ENCODE measurements at regions not wholly inside any gene's neighbourhood (a gene's known extent, or its start where the extent isn't known, plus 50 kb on each side); places are given as distances from the start of the nearest gene placed in this dataset.

DNA sequence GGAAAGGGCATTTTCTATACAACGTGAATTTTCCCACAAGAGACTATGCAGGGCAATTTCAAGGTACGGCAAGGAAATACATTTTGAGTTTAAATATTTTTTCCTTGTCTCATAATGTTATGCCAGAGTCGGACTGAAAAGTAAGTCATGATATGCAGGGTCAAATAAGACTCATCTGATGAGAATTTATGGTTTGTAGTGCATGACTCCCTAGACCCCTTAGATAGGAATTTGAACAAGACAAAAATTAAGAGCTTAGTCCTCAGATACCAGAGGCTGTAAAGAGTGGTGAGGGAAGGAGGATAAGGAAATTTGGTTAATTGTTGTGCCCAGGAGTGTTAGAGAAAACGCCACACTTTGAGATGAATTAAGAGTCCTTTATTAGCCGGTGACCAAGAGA lies 616.6 kb downstream of the XPNPEP1 start:
- Histone ChIP-seq H3K4me1 (ENCODE audit: control insufficient read depth, insufficient read depth, low read length) (no peaks in the 10 kb centered on the region), H3K9me3 (ENCODE audit: control insufficient read depth, insufficient read depth, low read depth, low read length) (no peaks in the 10 kb centered on the region), H3K27ac (ENCODE audit: extremely low read depth, low read depth, low read length) (no peak overlapping the region), H3K4me3 (ENCODE audit: low read depth, low read length) (no peak overlapping the region), H3K36me3 (ENCODE audit: control insufficient read depth in 2 of 2, insufficient read depth in 1 of 2, low read length in 2 of 2) (no peaks in the 10 kb centered on the region)
- ChIA-PET CTCF (no interaction called here), POLR2A (no interaction called here)
- no peak for TF ChIP-seq ZNF140 (tag by site-specific recombination; IDR thresholded peaks at IDR 0.05)

DNA sequence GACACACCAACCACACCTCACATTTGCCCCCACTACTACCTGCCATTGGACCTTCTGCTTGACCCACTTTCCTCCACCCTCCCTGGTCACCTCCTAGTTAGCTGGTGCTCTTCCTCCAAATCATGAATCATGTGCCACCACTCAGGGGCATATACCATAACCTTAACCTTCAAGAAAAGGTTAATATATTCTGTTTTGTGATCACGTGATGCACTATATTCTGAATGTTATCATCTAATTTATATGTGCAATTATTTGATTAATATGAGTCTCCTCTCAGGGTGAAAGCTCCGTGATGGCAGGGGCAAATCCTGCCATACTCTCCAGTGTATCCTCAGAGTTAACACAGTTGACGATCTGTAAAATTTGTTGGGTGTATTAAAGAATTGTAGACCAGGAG lies 635.5 kb downstream of the XPNPEP1 start:
- Histone ChIP-seq H3K4me1 (ENCODE audit: control insufficient read depth, insufficient read depth, low read length) (no peaks in the 10 kb centered on the region), H3K36me3 (ENCODE audit: control insufficient read depth in 2 of 2, insufficient read depth in 1 of 2, low read length in 2 of 2) (no peaks in the 10 kb centered on the region), H3K27ac (ENCODE audit: extremely low read depth, low read depth, low read length) (no peak overlapping the region), H3K4me3 (ENCODE audit: low read depth, low read length) (no peak overlapping the region), H3K9me3 (ENCODE audit: control insufficient read depth, insufficient read depth, low read depth, low read length) (no peaks in the 10 kb centered on the region)
- CTCF ChIA-PET: no interaction called here
- POLR2A ChIA-PET: no interaction called here
- TF ChIP-seq ZNF19 (tag by site-specific recombination; IDR thresholded peaks at IDR 0.05; ENCODE audit: low read depth): no peak

DNA sequence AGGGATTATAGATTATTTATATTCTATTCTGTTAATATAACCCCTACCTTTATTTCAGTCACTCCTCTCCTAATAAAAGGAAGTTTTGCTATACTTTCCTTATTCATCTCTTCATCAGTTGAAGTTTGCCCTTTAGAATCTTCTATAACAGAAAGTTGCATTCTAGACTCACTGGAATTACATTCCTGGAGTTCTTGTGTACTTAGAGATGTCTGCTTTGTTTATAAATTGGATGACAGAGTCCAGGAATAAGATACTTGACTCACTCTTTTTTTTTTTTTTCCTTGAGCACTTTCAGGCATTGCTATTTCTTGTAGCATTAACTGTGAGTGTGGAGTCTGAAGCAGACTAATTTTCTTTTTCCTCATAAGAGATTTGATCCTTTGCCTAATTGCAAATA lies 640.8 kb downstream of the XPNPEP1 start:
- Histone ChIP-seq H3K4me3 (ENCODE audit: low read depth, low read length) (no peak overlapping the region), H3K36me3 (ENCODE audit: control insufficient read depth in 2 of 2, insufficient read depth in 1 of 2, low read length in 2 of 2) (no peaks in the 10 kb centered on the region), H3K27ac (ENCODE audit: extremely low read depth, low read depth, low read length) (no peak overlapping the region), H3K4me1 (ENCODE audit: control insufficient read depth, insufficient read depth, low read length) (no peaks in the 10 kb centered on the region), H3K9me3 (ENCODE audit: control insufficient read depth, insufficient read depth, low read depth, low read length) (no peaks in the 10 kb centered on the region)
- ChIA-PET POLR2A (no interaction called here), CTCF (no interaction called here)
- TF ChIP-seq ZNF785 (tag by site-specific recombination; IDR thresholded peaks at IDR 0.05) (no peak), ZNF239 (tag by site-specific recombination; IDR thresholded peaks at IDR 0.05) (no peak), ZNF112 (tag by site-specific recombination; IDR thresholded peaks at IDR 0.05) (no peak), ZNF777 (tag by site-specific recombination; IDR thresholded peaks at IDR 0.05; ENCODE audit: borderline replicate concordance) (no peak), KLF1 (tag by site-specific recombination; IDR thresholded peaks at IDR 0.05) (no peak), ZNF610 (tag by site-specific recombination; IDR thresholded peaks at IDR 0.05; ENCODE audit: borderline replicate concordance) (no peak), ZNF837 (tag by site-specific recombination; IDR thresholded peaks at IDR 0.05) (no peak), ZNF2 (tag by site-specific recombination; IDR thresholded peaks at IDR 0.05) (no peak), SCRT2 (tag by site-specific recombination; IDR thresholded peaks at IDR 0.05) (no peak)
- TF ChIP-seq, protein P1, sequence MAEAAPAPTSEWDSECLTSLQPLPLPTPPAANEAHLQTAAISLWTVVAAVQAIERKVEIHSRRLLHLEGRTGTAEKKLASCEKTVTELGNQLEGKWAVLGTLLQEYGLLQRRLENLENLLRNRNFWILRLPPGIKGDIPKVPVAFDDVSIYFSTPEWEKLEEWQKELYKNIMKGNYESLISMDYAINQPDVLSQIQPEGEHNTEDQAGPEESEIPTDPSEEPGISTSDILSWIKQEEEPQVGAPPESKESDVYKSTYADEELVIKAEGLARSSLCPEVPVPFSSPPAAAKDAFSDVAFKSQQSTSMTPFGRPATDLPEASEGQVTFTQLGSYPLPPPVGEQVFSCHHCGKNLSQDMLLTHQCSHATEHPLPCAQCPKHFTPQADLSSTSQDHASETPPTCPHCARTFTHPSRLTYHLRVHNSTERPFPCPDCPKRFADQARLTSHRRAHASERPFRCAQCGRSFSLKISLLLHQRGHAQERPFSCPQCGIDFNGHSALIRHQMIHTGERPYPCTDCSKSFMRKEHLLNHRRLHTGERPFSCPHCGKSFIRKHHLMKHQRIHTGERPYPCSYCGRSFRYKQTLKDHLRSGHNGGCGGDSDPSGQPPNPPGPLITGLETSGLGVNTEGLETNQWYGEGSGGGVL (tag by site-specific recombination; IDR thresholded peaks at IDR 0.05): no peak

DNA sequence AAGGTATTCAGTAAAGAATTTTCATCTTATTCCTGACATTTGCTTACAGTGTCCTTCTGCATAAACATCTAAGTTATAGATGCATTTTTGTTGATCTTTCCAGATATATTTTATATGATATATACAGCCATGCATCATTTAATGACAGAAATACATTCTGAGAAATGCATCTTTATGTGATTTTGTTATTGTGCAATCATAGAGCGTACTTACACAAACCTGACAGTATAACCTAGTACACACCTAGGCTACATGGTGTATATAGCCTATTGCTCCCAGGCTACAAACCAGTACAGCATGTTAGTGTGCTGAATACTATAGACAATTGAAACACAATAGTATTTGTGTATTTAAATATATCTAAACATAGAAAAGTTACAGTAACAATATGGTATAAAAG lies 642.0 kb downstream of the XPNPEP1 start:
- Histone ChIP-seq H3K4me1 (ENCODE audit: control insufficient read depth, insufficient read depth, low read length) (no peaks in the 10 kb centered on the region), H3K4me3 (ENCODE audit: low read depth, low read length) (no peak overlapping the region), H3K9me3 (ENCODE audit: control insufficient read depth, insufficient read depth, low read depth, low read length) (no peaks in the 10 kb centered on the region), H3K27ac (ENCODE audit: extremely low read depth, low read depth, low read length) (no peak overlapping the region), H3K36me3 (ENCODE audit: control insufficient read depth in 2 of 2, insufficient read depth in 1 of 2, low read length in 2 of 2) (no peaks in the 10 kb centered on the region)
- ChIA-PET CTCF (no interaction called here), POLR2A (no interaction called here)
- TF ChIP-seq ZNF555 (tag by site-specific recombination; conservative IDR thresholded peaks at IDR 0.05): no peak
- TF ChIP-seq PRDM1 (tag by site-specific recombination; IDR thresholded peaks at IDR 0.05): no peak
- no peak for TF ChIP-seq ZNF664 (tag by site-specific recombination; IDR thresholded peaks at IDR 0.05)
- no peak for TF ChIP-seq FEZF1 (tag by site-specific recombination; IDR thresholded peaks at IDR 0.05)
- TF ChIP-seq, protein P2, sequence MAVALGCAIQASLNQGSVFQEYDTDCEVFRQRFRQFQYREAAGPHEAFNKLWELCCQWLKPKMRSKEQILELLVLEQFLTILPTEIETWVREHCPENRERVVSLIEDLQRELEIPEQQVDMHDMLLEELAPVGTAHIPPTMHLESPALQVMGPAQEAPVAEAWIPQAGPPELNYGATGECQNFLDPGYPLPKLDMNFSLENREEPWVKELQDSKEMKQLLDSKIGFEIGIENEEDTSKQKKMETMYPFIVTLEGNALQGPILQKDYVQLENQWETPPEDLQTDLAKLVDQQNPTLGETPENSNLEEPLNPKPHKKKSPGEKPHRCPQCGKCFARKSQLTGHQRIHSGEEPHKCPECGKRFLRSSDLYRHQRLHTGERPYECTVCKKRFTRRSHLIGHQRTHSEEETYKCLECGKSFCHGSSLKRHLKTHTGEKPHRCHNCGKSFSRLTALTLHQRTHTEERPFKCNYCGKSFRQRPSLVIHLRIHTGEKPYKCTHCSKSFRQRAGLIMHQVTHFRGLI (tag by site-specific recombination; IDR thresholded peaks at IDR 0.05): no peak
- no peak for TF ChIP-seq ZNF354C (tag by site-specific recombination; IDR thresholded peaks at IDR 0.05; ENCODE audit: borderline replicate concordance, low read depth)
